DND-41 (cell line): ENCODE measurements at regions not wholly inside any gene's neighbourhood (a gene's known extent, or its start where the extent isn't known, plus 50 kb on each side); places are given as distances from the start of the nearest gene placed in this dataset.

Experiments
- EZH2 ChIP-seq: IDR thresholded peaks from 3 replicates; pipeline ENCODE4 v1.6.1; 2012; ENCODE audit warnings: borderline replicate concordance, low read depth, mild to moderate bottlenecking, moderate library complexity, low read length, inconsistent platforms; ENCODE audit not compliant: severe bottlenecking
- TF ChIP-seq, protein P1 (sequence below): IDR thresholded peaks from 2 replicates; pipeline ENCODE4 v1.5.1; 2012; ENCODE audit warnings: borderline replicate concordance, low read length, moderate library complexity, mild to moderate bottlenecking; ENCODE audit not compliant: poor library complexity, severe bottlenecking; ENCODE audit errors: extremely low read depth

DNA sequence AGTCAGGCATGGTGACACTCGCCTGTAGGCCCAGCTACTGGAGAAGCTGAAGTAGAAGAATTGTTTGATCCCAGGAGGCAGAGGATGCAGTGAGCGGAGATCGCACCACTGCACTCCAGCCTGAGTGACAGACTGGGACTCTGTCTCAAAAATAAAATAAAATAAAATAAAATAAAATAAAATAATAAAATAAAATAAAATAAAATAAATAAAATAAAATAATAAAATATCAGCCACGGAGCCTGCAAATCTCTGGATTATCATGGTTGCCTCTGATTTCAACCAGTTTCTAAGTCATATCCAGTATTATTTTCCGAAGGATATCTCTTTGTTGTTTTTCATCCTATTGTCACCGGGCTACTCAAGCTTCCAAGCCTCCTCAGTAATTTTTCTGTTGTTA, 51.7 kb upstream of the FZD8 start:
- TF ChIP-seq, protein P1, sequence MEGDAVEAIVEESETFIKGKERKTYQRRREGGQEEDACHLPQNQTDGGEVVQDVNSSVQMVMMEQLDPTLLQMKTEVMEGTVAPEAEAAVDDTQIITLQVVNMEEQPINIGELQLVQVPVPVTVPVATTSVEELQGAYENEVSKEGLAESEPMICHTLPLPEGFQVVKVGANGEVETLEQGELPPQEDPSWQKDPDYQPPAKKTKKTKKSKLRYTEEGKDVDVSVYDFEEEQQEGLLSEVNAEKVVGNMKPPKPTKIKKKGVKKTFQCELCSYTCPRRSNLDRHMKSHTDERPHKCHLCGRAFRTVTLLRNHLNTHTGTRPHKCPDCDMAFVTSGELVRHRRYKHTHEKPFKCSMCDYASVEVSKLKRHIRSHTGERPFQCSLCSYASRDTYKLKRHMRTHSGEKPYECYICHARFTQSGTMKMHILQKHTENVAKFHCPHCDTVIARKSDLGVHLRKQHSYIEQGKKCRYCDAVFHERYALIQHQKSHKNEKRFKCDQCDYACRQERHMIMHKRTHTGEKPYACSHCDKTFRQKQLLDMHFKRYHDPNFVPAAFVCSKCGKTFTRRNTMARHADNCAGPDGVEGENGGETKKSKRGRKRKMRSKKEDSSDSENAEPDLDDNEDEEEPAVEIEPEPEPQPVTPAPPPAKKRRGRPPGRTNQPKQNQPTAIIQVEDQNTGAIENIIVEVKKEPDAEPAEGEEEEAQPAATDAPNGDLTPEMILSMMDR, result no peak
- TF ChIP-seq EZH2, result no peak
